CD4-positive, CD25-positive, alpha-beta regulatory T cell (primary cell): ENCODE measurements at regions not wholly inside any gene's neighbourhood (a gene's known extent, or its start where the extent isn't known, plus 50 kb on each side); places are given as distances from the start of the nearest gene placed in this dataset.

Experiments used
- ATAC-seq, 2 donors: fragments of 150-1000 bp; cut with Tn5 transposase; one replicate each; pipeline ENCODE4 v1.10.0; 2021; ENCODE audit warnings: low read depth in 2 of 2, moderate number of reproducible peaks in 2 of 2, moderate library complexity in 1 of 2
- DNase-seq, 3 donors: peaks; one replicate each; pipeline versions ENCODE4 v3.0.0 to v3.0.0-alpha.2; 2012 to 2022; ENCODE audit warnings: mixed read lengths in 1 of 3
- H3K27ac ChIP-seq: one replicate; pipeline ENCODE4 v1.7.0; 2013; ENCODE audit warnings: mild to moderate bottlenecking, low read length; ENCODE audit not compliant: insufficient read depth, poor library complexity, severe bottlenecking
- H3K27me3 ChIP-seq: one replicate; pipeline ENCODE4 v1.7.0; 2013; ENCODE audit warnings: low read length; ENCODE audit not compliant: control insufficient read depth, insufficient read depth
- H3K36me3 ChIP-seq: one replicate; pipeline ENCODE4 v1.7.0; 2013; ENCODE audit warnings: mild to moderate bottlenecking, low read length, moderate library complexity; ENCODE audit not compliant: control insufficient read depth, insufficient read depth
- H3K4me1 ChIP-seq: 2 replicates; pipeline ENCODE4 v1.7.0; 2013; ENCODE audit warnings: mild to moderate bottlenecking, low read length; ENCODE audit not compliant: insufficient read depth, control insufficient read depth, poor library complexity, severe bottlenecking
- H3K4me3 ChIP-seq: one replicate; pipeline ENCODE4 v1.7.0; 2013; ENCODE audit warnings: low read depth, mild to moderate bottlenecking, low read length, moderate library complexity
- H3K9me3 ChIP-seq, 2 experiments: 1 replicate in 1 of 2; 2 replicates in 1 of 2; pipeline ENCODE4 v1.7.0; 2013; ENCODE audit warnings: low read length in 2 of 2, mild to moderate bottlenecking in 1 of 2, moderate library complexity in 1 of 2; ENCODE audit not compliant: control insufficient read depth in 2 of 2
- H3K27ac Mint-ChIP-seq, 3 donors: one replicate each; pipeline ENCODE4 v1.8.0; 2020 to 2022; ENCODE audit warnings: mild to moderate bottlenecking in 3 of 3, mixed read lengths in 3 of 3, moderate library complexity in 2 of 3
- H3K27me3 Mint-ChIP-seq: one replicate; pipeline ENCODE4 v1.8.0; 2022; ENCODE audit warnings: mild to moderate bottlenecking, mixed read lengths
- H3K36me3 Mint-ChIP-seq: one replicate; pipeline ENCODE4 v1.8.0; 2020; ENCODE audit warnings: mixed read lengths
- H3K4me1 Mint-ChIP-seq, 4 donors: one replicate each; pipeline ENCODE4 v1.8.0; 2020 to 2022; ENCODE audit warnings: mixed read lengths in 4 of 4, mild to moderate bottlenecking in 1 of 4
- H3K4me3 Mint-ChIP-seq, 4 donors: one replicate each; pipeline ENCODE4 v1.8.0; 2020 to 2022; ENCODE audit warnings: mild to moderate bottlenecking in 4 of 4, mixed read lengths in 4 of 4, moderate library complexity in 3 of 4
- H3K9me3 Mint-ChIP-seq, 7 donors: one replicate each; pipeline ENCODE4 v1.8.0; 2020 to 2022; ENCODE audit warnings: mixed read lengths in 7 of 7, mild to moderate bottlenecking in 3 of 7, moderate library complexity in 2 of 7

- H3K27ac Mint-ChIP-seq: no peak overlapping the region
- no peak overlapping the region for H3K4me3 ChIP-seq
- H3K36me3 ChIP-seq: no peaks in the 10 kb centered on the region
- H3K27ac ChIP-seq: no peak overlapping the region
- DNase-seq (no peak), ATAC-seq (no peak)
- H3K4me1 ChIP-seq: no peaks in the 10 kb centered on the region
- H3K4me3 Mint-ChIP-seq: no peak overlapping the region
- H3K9me3 Mint-ChIP-seq: peaks cover 0 to 4% (median 1%) of the 10 kb centered on the region in 7 donors
- H3K27me3 ChIP-seq: no peaks in the 10 kb centered on the region
- no peaks in the 10 kb centered on the region for H3K4me1 Mint-ChIP-seq
- no peaks in the 10 kb centered on the region for H3K36me3 Mint-ChIP-seq
- H3K9me3 ChIP-seq: no peaks in the 10 kb centered on the region
- H3K27me3 Mint-ChIP-seq: peaks cover 11% of the 10 kb centered on the region
Observed at GRCh38 chr2:114085992-114086391, 196.1 kb downstream of the ACTR3 start.

- H3K9me3 Mint-ChIP-seq: peaks cover 0 to 6% (median 1%) of the 10 kb centered on the region in 7 donors
- Histone ChIP-seq H3K36me3 (no peaks in the 10 kb centered on the region), H3K4me3 (no peak overlapping the region), H3K27ac (no peak overlapping the region), H3K4me1 (no peaks in the 10 kb centered on the region), H3K27me3 (no peaks in the 10 kb centered on the region), H3K9me3 (no peaks in the 10 kb centered on the region)
- no peak overlapping the region for H3K27ac Mint-ChIP-seq
- no peaks in the 10 kb centered on the region for H3K4me1 Mint-ChIP-seq
- no peak for ATAC-seq
- H3K36me3 Mint-ChIP-seq: no peaks in the 10 kb centered on the region
- no peak overlapping the region for H3K4me3 Mint-ChIP-seq
- peaks cover 11% of the 10 kb centered on the region for H3K27me3 Mint-ChIP-seq
- no peak for DNase-seq
Observed at GRCh38 chr2:114089636-114090319, 199.9 kb downstream of the ACTR3 start.

GRCh38 chr2:114091010-114091409 lies 201.1 kb downstream of the ACTR3 start:
- Mint-ChIP-seq H3K4me1 (no peaks in the 10 kb centered on the region), H3K36me3 (no peaks in the 10 kb centered on the region), H3K27ac (no peak overlapping the region), H3K9me3 (peaks cover 0 to 12% (median 3%) of the 10 kb centered on the region in 7 donors), H3K4me3 (no peak overlapping the region), H3K27me3 (peaks cover 11% of the 10 kb centered on the region)
- Histone ChIP-seq H3K9me3 (peaks cover 5 to 7% of the 10 kb centered on the region in 2 experiments), H3K27ac (no peak overlapping the region), H3K4me3 (no peak overlapping the region), H3K27me3 (no peaks in the 10 kb centered on the region), H3K36me3 (no peaks in the 10 kb centered on the region), H3K4me1 (no peaks in the 10 kb centered on the region)
- no peak for DNase-seq
- no peak for ATAC-seq

GRCh38 chr2:114108249-114108648 lies 218.4 kb downstream of the ACTR3 start:
- Histone ChIP-seq H3K27me3 (peaks cover 4% of the 10 kb centered on the region), H3K27ac (no peak overlapping the region), H3K4me3 (no peak overlapping the region), H3K36me3 (no peaks in the 10 kb centered on the region), H3K9me3 (peaks cover 4 to 13% of the 10 kb centered on the region in 2 experiments), H3K4me1 (no peaks in the 10 kb centered on the region)
- H3K36me3 Mint-ChIP-seq: peaks cover 4% of the 10 kb centered on the region
- no peak for DNase-seq
- peaks cover 0 to 20% (median 4%) of the 10 kb centered on the region in 7 donors for H3K9me3 Mint-ChIP-seq
- no peak overlapping the region for H3K4me3 Mint-ChIP-seq
- H3K27me3 Mint-ChIP-seq: peaks cover 9% of the 10 kb centered on the region
- no peaks in the 10 kb centered on the region for H3K4me1 Mint-ChIP-seq
- H3K27ac Mint-ChIP-seq: no peak overlapping the region
- no peak for ATAC-seq

GRCh38 chr2:114108824-114109416 lies 219.0 kb downstream of the ACTR3 start:
- no peak for DNase-seq
- Mint-ChIP-seq H3K9me3 (peaks cover 0 to 20% (median 4%) of the 10 kb centered on the region in 7 donors), H3K4me1 (no peaks in the 10 kb centered on the region), H3K27me3 (peaks cover 5% of the 10 kb centered on the region), H3K27ac (no peak overlapping the region), H3K4me3 (no peak overlapping the region), H3K36me3 (peaks cover 4% of the 10 kb centered on the region)
- H3K27ac ChIP-seq: no peak overlapping the region
- no peaks in the 10 kb centered on the region for H3K36me3 ChIP-seq
- no peak for ATAC-seq
- peaks cover 4 to 11% of the 10 kb centered on the region in 2 experiments for H3K9me3 ChIP-seq
- H3K4me3 ChIP-seq: no peak overlapping the region
- H3K4me1 ChIP-seq: no peaks in the 10 kb centered on the region
- peaks cover 4% of the 10 kb centered on the region for H3K27me3 ChIP-seq

GRCh38 chr2:114111329-114111728 lies 221.4 kb downstream of the ACTR3 start:
- no peak overlapping the region for H3K27ac ChIP-seq
- DNase-seq (no peak), ATAC-seq (no peak)
- H3K27me3 ChIP-seq: peaks cover 4% of the 10 kb centered on the region
- no peaks in the 10 kb centered on the region for H3K4me1 ChIP-seq
- no peaks in the 10 kb centered on the region for H3K4me1 Mint-ChIP-seq
- no peaks in the 10 kb centered on the region for H3K36me3 Mint-ChIP-seq
- H3K4me3 Mint-ChIP-seq: no peak overlapping the region
- no peak overlapping the region for H3K4me3 ChIP-seq
- H3K36me3 ChIP-seq: no peaks in the 10 kb centered on the region
- no peaks in the 10 kb centered on the region for H3K27me3 Mint-ChIP-seq
- peaks cover 0 to 3% of the 10 kb centered on the region in 2 experiments for H3K9me3 ChIP-seq
- no peak overlapping the region for H3K27ac Mint-ChIP-seq
- peaks cover 0 to 5% (median 0%) of the 10 kb centered on the region in 7 donors for H3K9me3 Mint-ChIP-seq

GRCh38 chr2:114113518-114113917 lies 223.6 kb downstream of the ACTR3 start:
- Mint-ChIP-seq H3K4me1 (no peaks in the 10 kb centered on the region), H3K27me3 (no peaks in the 10 kb centered on the region), H3K4me3 (no peak overlapping the region), H3K27ac (no peak overlapping the region), H3K36me3 (no peaks in the 10 kb centered on the region), H3K9me3 (peaks cover 0 to 2% (median 0%) of the 10 kb centered on the region in 7 donors)
- DNase-seq (no peak), ATAC-seq (no peak)
- no peak overlapping the region for H3K4me3 ChIP-seq
- no peaks in the 10 kb centered on the region for H3K36me3 ChIP-seq
- no peaks in the 10 kb centered on the region for H3K4me1 ChIP-seq
- H3K27me3 ChIP-seq: no peaks in the 10 kb centered on the region
- H3K27ac ChIP-seq: no peak overlapping the region
- H3K9me3 ChIP-seq: peaks cover 0 to 1% of the 10 kb centered on the region in 2 experiments

- Mint-ChIP-seq H3K27ac (no peak overlapping the region), H3K9me3 (no peaks in the 10 kb centered on the region), H3K4me3 (no peak overlapping the region), H3K4me1 (no peaks in the 10 kb centered on the region), H3K36me3 (no peaks in the 10 kb centered on the region), H3K27me3 (peaks cover 9% of the 10 kb centered on the region)
- Histone ChIP-seq H3K27me3 (no peaks in the 10 kb centered on the region), H3K4me1 (no peaks in the 10 kb centered on the region), H3K4me3 (no peak overlapping the region), H3K27ac (no peak overlapping the region), H3K36me3 (no peaks in the 10 kb centered on the region), H3K9me3 (no peaks in the 10 kb centered on the region)
- ATAC-seq (no peak), DNase-seq (no peak)
Observed at GRCh38 chr2:114118088-114118487, 228.2 kb downstream of the ACTR3 start.
